ENCODE measurements at regions not wholly inside any gene's neighbourhood (a gene's known extent, or its start where the extent isn't known, plus 50 kb on each side); places are given as distances from the start of the nearest gene placed in this dataset.
"Not testable (repeated sequence)": the region's sequence is repeated elsewhere in the genome, so short reads cannot be mapped to it uniquely, and the experiment has no call there.

- DNase-seq, result no peak
Measured at GRCh38 chr2:203585516-203585915, 50.4 kb upstream of the RAPH1 start.

DNA sequence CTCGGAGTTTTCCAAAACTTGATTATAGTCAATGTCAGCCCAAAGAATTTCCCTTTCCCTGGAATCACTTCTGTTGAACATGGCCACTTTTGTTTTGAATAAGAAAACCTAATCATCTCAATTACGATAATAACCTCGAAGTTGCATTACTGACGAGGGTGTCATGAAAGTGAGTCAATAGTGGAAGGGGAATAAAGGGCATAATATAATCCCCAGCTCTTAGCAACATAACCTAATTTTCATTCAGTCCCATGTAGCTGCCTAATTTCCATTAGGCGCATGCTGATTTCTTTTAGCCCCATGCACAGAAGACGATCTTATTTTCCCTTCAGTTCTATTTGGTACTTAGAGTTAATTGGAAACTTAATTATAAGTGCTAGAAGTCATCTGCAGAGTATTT, 51.1 kb upstream of the RAPH1 start:
- DNase-seq, result no peak

DNA sequence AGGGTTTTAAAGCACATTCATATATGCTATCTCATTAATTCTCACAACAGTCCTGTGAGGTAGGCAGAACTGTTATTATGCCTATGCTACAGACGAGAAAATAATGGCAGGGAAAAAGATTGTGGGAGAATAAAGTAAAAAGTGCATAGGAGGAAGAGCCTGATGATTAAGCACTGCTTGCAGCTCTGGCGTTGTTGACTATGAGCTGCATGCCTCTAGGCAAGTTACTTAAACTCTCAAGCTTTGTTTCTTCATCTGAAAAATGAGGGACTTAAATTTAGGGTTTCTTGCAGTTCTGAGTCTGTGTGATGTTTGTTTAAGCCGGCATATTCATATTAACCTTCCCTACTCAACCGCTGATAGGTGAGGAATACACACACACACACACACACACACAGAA, 51.6 kb upstream of the RAPH1 start:
- no peak for DNase-seq

DNA sequence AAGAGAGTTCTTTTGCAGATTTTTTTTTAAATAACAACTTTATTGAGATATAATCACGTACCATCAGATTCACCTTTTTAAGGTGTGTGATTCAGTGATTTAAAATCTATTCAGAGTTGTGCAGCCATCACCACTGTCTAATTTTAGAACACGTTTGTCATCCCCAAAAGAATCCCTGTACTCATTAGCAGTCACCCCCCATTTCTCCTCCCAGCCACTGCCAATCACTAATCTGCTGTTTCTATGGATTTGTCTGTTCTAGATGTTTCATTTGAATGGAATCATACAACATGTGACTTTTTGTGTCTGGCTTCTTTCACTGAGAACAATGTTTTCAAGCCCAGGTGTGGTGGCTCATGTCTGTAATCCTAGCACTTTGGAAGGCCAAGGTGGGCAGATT, 55.4 kb upstream of the RAPH1 start:
- DNase-seq, result no peak

DNA sequence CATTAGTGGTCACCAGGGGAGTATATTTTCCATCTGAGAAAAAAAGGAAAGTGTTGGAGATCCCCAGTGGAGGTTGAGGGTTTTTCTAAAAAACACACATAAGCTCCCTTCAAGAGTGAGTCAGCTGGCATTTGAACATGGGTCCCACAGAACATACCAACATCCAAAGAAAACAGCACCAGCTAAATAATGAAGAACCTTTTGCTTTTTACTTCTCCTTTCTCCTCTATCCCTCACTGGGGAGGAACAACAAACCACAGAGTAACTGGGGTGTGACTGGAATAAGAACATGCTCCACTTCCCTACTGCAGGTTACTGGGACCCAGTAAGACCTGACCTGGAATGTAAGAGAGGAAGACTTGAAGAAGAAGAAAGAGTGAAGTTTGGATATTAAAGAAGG, 56.5 kb upstream of the RAPH1 start:
- DNase-seq, result peak; percentile 36

GRCh38 chr2:203592470-203592869, 57.4 kb upstream of the RAPH1 start:
- no peak for DNase-seq

DNA sequence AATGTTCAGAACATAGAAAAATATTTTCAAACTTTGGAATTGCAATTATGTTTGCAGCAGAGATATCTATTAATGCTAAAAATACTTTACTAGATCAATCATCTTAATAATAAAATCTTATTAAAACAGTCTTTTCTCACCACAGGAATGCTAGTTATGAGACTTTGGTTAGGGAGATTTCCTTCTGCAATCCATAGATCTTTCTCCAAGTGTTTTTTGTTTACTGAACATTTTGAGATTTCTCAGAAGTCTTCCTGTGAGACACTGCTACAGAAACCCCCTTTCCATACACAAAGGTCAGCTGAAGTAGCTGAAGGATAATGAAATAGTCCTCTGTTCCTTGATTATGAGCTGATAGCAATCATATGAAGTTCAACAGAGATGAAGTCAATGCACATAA, 59.4 kb upstream of the RAPH1 start:
- peak; percentile 66 for DNase-seq

DNA sequence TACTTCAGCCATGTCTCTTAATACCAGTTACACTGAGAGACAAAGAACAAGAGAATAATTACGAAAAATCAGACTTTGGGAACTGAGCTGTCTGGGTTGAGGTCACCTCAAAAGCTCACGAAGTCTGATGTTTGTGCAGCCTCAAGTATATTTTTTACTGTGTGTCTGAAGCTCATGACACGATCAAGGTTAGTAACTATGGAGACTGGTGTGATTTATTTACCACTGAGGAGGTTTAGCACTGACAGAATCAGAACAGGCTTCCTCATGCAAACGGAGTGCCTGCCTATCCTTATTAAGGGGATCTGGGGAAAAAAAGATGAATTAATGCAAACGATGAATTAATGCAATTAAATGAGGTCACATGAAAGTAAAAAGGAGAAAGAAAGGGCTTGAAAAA, 61.1 kb upstream of the RAPH1 start:
- DNase-seq, result no peak

DNA sequence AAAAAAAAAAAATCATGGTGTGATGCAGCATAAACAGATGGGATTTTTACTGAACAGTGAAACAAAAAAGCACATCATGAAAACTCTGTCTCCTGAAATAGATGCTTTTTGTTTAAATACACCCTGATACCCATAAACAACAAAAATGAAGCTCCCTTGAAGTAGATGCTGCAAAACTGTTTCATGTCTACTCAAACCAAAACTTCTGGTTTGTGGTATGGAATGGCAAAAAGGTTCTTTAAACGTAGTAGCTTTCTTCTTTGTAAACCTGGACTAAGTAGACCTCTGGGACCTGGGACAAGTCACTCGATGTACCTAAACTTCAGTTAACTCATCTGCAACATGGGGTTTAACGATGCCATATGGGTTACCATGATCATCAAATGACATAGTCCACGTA, 64.4 kb upstream of the RAPH1 start:
- no peak for DNase-seq

- no peak for DNase-seq
Measured at GRCh38 chr2:203600286-203600685, 65.2 kb upstream of the RAPH1 start.

DNA sequence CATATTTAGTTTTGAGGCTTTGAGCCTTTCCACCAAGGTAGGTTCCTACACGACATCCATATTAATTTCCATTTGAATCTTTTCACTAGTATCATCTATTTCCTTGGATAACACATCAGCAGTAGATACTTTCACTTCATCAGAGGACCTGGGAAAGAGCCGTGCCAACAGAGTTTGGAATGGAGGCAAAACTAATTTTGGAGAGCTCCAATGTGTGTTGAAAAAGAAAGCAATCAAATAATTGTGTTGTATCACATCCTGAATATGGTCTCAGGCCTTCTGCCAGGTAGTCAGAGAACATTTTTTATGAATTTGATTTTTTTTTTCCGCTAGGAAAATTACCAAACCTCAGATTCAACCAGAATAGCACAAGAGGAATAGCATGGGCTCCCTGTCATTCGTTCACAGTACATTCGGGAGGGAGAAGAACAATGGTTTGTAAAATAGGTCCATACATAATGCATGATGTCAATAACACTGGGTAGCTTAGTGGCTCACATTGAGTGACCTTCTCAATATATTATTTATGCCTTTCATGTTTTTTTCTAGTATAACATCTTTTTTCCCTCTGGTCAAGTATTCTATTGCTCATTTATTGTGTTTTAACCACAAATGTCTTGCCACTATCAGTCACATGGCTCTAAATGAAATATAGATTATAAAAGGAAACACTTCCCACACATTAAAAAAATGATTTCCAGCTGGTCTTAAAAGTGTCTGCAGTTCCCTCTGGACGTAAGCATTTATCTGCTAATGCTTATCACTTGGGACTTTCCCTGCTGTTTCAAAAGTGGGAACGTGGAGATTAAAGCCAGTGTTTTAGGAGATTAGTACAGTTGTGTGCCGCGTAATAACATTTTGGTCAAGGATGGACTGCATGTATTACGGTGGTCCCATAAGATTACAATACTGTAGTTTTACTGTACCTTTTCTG, 68.6 kb upstream of the RAPH1 start:
- DNase-seq, result no peak

DNA sequence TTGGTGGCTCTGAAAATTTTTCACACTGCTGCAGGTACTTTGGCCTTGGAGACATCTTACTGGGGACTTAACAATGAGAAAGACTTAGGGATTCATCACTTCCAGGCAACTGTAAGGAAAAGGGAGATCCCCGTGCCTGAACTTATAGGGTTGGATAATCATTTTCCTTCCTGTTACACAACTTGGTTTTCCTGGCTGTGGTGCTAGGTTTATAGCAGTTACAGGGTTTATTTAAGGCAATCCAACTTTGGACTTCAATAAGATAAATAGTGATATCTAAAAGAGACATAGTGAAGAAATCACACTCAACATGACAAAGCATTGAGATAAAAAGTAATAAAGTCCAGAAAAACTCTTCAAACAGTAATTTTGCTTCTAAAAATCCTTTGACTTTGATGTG, 70.2 kb upstream of the RAPH1 start:
- DNase-seq, result no peak

DNA sequence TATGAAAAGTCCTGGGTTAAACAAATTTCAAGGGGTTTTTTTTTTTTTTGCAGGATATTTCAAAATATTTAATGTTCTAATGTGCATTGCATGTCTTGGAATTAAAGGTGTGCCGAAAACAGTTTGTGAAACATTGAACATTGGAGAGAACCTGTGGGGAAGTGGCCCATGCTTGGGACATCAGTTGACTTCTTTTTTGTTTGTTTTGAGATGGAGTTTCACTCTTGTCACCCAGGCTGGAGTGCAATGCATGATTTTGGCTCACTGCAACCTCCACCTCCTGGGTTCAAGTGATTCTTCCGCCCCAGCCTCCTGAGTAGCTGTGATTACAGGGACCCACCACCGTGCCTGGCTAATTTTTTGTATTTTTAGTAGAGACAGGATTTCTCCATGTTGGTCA, 71.0 kb upstream of the RAPH1 start:
- DNase-seq, result no peak

GRCh38 chr2:203610558-203610957, 75.5 kb upstream of the RAPH1 start:
- DNase-seq, result no peak

GRCh38 chr2:203612246-203612645, 77.1 kb upstream of the RAPH1 start:
- DNase-seq, result no peak

- no peak for DNase-seq
Measured at GRCh38 chr2:203619267-203619878, 84.3 kb upstream of the RAPH1 start.

DNA sequence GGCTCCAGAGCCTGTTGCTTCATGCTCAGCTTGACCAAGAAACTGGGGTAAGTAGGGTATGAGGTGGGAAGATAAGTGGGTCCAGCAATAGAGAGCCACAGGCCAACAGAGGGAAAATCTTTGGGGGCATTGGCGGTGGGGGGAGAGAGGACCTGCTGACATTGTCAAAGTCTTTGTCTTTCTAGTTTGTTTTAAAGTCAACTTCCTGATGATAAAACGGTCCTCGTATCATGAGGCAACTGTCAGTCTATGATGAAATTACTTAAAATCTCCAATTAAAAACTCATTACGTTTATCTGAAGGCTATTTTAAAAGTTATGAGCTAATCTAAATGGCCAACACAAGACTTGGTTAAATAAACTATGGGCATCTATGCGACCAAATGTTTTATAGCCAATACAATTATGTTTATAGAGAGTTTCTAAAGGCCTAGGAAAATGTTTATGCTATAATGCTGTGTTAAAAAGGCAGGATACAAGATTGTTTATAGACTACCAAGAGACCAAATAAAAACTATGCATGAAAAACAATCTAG, 84.4 kb upstream of the CD28 start:
- no peak for DNase-seq

GRCh38 chr2:203623096-203623495, 83.3 kb upstream of the CD28 start:
- peak; percentile 95 for DNase-seq

- DNase-seq, result no peak
Measured at GRCh38 chr2:203623661-203624060, 82.8 kb upstream of the CD28 start.

GRCh38 chr2:203625701-203626100, 80.7 kb upstream of the CD28 start:
- no peak for DNase-seq

DNA sequence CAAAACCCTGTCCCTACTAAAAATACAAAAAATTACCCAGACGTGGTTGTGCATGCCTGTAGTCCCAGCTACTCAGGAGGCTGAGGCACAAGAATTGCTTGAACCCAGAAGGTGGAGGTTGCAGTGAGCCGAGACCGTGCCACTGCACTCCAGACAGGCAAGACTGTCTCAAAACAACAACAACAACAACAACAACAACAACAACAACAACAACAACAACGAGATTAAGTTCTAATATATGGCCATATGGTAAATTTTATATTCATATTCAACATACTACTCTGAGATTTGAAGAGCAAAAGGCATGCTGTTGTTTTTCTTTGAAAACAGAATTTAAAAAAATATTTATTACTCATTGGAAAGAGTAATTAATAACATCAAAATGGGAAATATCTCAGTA, 80.2 kb upstream of the CD28 start:
- not testable (repeated sequence) for DNase-seq

- peak; percentile 74 for DNase-seq
Measured at GRCh38 chr2:203626952-203627681, 79.3 kb upstream of the CD28 start.

DNA sequence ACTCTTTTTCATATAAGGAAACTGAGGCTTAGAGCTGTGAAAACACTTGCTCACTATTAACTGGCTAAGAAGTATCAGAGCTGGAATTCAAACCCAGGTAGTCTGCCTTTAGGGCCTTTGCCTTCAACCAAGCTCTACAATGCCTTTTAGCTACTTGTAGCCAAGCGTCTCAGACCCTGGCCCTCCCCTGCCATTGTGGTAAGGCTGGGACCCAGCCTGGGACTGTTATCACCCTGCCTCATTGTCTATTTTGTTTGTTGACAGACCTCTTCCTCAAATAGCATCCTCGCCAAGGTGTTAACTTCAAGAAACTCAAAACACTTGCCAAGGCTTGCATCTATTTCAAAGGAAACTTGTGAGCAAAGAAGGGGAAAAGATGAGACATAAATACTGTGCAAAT, 76.7 kb upstream of the CD28 start:
- no peak for DNase-seq
